Cerebellar nuclear complex (tissue), 1 donor: ENCODE measurements at regions not wholly inside any gene's neighbourhood (a gene's known extent, or its start where the extent isn't known, plus 50 kb on each side); places are given as distances from the start of the nearest gene placed in this dataset.
A peak's percentile ranks its signal among the peaks of the same experiment; 100 is the strongest.
"Not testable (repeated sequence)": the region's sequence is repeated elsewhere in the genome, so short reads cannot be mapped to it uniquely, and the experiment has no call there.

ENCODE experiments used
- DNase-seq, 2 experiments: peaks; one replicate each; lab custom pipeline; 2025; lab: John Stamatoyannopoulos, UW

DNA sequence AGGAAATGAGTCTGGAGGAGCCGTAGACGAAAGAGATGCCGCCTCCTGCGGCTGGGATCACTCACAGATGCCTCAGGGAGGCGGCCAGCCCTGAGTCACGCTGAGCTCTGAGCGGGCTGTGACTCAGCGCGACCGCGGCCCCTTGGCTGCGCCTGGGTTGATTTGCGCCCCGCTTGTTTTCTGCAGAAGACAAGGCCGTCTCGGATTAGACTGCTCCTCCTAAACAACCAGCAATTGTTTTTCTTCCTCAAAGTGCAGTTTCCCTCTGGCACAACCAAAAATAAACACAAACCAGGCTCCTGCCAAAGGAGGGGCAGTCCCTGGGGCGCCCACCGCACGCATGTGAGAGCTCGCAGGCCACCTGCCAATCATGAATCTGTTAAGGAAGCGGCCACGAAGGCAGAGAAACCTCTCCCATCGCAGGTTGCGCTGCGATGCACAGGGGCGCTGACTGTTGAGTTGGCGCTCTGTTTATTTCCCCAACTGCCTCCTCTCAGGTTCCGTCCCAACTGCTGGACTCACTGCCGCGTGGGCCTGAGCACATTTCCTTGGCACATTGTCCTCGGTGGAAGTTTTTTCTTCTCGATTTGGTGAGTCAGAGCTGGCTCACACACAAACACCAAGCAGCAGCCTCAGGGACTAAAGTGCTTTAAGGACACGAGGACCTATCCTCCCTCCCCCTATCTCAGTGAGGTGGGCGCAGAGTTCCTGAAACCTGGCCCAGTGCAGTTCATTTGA is 85.2 kb upstream of the NDUFV2 start:
- peak in 1 of 2 experiments; percentile 16 for DNase-seq

DNA sequence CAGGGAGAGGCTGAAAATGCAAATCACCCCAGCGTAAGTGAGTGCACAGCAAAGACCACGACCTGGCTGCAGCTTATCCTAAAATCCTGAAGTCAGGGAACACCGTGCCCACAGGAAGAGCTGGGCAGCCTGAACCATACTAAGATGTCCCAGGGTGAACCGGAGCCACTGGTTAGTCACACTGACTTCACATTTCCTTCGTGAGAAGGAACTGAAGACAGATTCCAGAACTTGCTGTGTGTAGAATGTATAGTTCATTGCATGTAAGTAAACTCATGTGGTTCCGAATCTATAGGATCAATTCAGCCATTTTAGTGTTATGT is 84.6 kb upstream of the NDUFV2 start:
- DNase-seq: no peak

DNA sequence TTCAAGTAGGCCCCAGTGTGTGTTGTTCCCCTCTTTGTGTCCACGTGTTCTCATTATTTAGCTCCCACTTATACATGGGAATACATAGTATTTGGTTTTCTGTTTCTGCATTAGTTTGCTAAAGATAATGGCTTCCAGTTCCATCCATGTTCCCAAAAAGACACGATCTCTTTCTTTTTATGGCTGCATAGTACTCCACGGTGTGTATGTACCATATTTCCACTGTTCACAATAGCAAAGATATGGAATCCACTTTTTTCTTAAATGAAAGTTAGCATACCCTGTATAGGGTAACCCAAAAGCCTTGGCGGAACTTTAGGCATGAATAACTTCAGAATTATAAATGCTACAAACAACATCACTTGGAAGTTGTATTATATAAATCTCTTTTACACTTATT is 83.4 kb upstream of the NDUFV2 start:
- DNase-seq: no peak

DNA sequence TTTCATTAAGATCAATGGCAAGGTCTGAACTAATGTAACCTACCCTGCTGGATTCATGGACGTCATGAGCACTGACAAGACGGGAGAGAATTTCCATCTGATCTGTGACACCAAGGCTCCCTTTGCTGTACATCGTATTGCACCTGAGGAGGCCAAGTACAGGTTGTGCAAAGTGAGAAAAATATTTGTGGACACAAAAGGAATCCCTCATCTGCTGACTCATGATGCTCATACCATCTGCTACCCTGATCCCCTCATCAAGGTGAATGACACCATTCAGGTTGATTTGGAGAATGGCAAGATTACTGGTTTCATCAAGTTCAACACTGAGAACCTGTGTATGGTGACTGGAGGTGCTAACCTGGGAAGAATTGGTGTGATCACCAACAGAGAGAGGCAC is 82.3 kb upstream of the NDUFV2 start:
- DNase-seq: no peak

DNA sequence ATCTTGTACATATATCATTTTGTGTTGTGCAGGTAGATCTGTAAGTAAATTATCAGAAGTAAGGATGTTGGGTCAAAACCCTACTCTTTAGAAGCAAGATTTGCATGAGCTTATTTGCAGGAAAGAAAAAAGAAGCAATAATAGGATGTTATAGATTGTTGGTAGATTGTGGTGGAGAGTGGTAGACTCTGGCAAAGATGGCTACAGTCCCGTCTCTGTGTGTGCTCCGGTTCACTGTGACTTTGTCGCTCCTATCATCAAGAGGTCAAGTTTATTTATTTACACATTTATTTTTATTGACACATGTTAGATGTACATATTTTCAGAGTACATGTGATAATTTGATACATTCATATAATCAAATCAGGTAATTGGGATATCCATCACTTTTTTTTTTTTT is 81.0 kb upstream of the NDUFV2 start:
- no peak for DNase-seq

DNA sequence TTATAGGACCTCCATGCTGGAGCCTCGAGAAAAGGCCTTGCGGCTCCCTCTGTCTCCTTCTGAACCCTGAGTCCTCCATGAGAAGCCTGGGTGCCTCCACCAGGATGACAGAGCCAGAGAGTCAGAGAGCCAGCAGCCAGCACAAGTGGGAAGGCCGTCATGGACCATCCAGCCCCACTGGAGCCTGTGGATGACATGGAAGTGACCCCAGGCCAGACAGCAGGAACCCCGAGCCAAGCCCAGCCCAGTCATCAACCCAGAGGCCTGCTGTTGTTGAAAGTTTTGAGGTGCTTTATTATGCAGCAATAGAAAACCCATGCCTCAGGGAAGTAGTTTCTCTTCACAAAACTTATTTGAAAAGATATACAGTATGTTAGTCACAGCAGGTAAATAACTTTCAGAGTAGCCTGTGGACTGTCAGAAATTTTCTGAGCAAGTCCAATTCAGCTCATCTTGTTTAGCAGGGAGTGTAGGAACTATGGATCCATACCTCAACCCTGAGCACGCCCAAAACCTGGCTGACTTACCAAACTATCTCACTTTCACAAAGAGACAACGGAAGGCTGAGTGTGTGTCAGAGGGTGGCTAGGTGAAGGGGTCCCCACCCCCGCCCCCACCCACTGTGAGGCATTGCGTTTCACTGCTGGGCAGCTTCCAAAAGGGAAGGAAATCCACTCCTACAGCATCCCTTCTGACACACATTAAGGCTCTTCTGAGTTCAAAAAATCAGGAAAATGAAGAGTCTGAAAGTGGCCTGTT is 79.9 kb upstream of the NDUFV2 start:
- DNase-seq: no peak

DNA sequence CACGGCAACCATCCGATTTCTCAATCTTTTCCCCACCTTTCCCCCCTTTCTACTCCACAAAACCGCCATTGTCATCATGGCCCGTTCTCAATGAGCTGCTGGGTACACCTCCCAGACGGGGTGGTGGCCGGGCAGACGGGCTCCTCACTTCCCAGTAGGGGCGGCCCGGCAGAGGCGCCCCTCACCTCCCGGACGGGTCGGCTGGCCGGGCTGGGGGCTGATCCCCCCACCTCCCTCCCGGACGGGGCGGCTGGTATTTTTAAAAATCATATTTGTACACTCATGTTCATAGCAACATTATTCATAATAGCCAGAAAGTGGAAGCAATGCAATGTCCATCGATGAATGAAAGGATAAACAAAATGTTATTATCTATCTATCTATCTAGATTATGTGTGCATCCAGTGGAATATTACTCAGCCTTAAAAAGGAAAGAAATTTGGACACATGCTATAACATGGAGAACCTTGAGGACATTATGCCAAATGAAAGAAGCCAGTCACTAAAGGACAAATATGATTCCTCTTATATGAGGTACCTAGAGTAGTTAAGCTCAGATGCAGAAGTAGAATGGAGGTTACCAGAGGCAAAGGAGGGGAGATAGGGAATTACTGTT is 78.4 kb upstream of the NDUFV2 start:
- DNase-seq: not testable (repeated sequence)

DNA sequence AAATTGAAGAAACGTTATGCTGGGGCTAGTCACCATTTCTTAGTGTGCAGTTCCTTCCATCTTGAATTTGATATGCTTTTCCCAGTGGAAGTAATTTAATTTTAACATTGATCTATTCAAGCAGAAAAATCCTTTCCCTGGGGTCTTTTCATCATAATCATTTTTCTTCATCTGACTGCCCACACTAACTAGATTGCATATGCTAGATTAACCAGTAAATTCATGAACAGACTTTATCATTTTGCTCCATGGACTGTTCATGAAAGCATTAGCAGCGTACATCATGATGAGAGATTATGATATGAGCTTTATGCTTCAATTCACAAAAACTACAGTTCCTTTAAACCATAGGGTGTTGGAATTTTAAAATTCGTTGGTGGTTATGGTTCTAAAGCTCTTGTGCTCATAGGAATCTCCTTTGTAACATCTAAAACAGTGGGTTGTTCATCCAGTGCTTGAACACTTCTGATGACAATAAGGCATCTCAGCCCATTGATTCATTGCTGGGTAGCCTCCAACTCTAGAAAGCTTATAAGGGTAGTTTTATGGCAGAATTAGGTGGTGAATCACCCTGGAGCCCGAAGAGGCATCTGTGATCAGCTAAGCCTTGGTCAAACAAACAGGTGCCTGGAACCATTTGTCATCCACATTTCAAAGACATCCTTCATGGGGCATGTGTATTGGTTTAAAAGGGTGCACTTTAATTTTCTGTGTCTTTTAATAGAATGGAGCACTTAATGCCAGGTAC is 77.2 kb upstream of the NDUFV2 start:
- no peak for DNase-seq

DNA sequence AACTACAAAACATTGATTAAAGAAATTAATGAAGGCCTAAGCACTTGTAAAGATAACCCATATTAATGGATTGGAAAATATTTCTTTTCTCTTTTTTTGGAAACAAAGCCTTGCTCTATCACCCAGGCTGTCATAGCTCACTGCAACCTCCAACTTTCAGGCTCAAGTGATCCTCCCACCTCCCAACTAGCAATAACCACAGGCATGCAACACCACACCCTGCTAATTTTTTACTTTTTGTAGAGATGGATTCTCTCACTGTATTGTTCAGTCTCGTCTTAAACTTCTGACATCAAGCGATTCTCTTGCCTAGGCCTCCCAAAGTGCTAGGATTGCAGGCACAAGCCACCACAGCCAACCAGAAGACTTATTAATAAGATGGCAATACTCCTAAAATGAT is 73.4 kb upstream of the NDUFV2 start:
- no peak for DNase-seq

DNA sequence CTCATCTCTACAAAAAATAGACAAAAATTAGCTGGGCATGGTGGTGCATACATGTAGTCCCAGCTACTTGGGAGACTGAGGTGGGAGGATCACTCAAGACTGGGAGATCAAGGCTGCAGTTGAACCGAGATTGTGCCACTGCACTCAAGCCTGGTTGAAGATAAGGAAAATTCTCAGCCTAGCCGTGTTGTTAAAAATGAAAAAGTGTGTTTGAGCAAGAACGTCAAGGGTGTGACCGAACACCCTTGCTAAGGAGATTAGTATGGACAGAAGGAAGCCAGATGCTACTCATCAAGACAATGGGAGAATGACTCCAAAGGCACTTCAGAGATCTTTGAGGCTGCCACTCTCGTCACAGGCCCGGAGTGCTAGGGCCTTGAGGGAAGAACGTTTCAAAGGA is 70.0 kb upstream of the NDUFV2 start:
- DNase-seq: no peak

DNA sequence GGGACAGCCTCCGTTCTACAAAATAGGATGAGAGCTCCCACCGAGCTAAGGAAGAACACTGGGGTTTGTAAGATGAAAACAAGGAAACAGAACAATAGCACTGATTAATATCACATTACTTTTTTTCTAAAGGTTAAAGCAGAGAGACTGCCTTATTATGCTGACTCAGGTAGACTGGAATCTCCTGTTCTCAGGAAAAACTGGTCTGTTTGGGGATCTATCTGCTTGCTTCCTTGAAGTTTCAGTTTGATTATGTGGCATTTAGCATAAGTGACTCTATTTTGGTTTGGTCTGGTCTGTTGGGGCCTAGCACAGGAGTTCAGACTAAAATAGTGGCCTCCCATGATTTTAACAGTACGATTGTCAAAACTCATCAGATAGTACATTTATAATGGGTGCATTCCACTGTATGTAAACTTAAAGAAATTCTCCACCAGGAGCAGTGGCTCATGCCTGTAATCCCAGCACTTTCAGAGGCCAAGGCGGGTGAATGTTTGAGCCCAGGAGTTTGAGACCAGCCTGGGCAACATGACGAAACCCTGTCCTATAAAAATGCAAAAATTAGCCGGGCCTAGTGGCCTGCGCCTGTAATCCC is 64.1 kb upstream of the NDUFV2 start:
- no peak for DNase-seq

DNA sequence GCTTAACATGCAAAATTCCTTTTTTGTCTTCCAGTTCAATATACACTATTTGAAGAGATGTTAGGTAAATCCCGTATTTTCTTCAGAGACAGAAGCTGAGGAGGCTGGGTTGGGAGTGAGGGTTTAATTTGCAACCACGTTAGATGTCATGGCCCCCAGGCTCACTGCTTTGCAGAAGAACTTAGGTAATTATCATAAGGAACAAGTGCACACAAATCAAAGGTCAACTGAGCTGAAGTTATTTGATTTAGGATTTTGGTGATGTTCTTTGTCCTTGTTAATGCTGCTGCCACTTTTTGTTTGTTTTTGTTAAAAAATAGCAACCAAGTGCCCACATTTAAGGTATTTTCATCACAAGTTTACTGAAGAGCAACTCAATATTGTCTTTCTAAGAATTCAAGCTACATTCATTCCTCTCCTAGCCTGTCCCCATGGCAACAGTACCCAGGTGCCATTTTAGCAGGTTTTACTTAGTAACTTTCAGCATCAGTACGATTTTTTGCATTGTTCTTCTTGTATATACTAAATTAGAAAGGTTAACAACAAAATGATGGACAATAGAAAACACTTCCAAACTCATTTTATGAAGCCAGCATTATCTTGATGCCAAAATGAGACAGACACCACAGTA is 62.9 kb upstream of the NDUFV2 start:
- no peak for DNase-seq

DNA sequence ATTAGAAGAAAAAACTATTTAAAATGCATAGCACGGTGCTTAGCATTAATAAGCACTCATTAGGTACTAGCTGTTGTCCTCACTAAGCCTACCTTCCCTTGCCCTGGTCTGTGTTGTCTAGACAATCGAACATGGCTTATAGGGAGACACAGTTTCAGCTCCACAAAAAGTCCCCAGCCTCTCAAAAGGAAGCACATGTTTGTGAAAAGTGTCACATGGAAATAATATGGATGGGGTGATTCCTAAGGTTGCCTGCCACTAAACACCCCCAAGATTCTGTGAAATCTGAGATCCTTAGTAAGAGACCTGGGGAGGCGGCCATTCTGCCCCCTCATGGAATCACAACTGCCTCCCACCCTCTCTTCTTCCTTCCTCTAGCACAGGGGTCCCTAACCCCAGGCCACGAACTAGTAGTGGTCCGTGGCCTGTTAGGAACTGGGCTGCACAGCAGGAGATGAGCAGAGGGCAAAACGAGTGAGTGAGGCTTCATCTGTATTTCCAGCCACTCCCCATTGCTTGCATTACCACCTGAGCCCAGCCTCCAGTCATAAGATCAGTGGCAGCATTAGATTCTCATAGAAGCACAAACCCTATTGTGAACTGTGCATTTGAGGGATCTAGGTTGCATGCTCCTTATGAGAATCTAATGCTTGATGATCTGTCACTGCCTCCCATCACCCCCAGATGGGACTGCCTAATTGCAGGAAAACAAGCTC is 59.6 kb upstream of the NDUFV2 start:
- DNase-seq: no peak

DNA sequence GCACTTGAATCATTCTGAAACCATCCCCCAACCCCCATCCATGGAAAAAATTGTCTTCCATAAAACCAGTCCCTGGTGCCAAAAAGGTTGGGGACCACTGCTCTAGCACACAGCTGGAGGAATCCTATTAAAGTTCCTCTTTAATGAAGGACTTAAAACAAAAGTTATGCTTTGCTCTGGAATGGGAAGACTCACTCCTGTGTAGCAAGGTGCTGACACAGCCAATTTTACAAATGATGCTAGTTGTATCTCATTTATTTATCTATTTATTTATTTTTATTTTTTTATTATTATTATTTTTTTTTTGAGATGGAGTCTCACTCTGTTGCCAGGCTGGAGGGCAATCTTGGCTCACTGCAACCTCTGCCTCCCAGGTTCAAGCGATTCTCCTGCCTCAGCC is 58.9 kb upstream of the NDUFV2 start:
- DNase-seq: no peak

DNA sequence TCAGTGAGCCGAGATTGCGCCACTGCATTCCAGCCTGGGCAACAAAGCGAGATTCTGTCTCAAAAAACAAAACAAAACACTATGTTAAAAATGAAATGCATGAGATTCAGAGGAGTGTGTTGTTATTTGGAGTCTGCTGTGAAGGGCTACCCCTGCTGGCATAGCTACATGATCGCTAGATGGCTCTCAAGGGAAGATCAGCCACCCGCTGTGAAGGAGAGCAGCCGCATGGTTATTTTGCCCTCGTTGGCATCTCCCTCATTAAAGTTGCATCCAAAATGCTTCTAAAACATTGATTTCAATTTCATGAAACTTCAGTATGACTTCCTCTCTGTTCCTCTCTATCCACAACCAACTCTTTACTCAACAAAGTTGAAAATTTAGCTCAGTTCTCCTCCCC is 54.8 kb upstream of the NDUFV2 start:
- DNase-seq: no peak

DNA sequence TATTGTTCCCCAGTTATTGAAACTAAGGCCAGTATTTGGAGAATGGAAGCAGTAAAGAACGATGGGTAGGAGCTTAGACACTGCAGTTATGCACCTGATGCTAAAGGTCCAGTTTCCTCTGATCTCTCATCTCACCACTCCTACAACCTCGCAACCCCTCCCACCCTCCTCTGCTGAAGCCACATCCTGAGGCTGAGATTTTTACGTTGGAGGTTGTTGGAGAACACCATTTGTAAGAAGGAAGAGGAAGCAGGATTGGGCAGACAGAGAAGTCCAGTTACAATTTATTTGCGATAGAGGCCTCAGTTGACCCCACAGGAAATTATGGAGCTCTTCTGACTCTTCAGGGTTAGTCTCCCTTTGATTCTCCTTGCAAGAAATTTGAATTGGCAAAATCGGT is 54.3 kb upstream of the NDUFV2 start:
- DNase-seq: no peak

DNA sequence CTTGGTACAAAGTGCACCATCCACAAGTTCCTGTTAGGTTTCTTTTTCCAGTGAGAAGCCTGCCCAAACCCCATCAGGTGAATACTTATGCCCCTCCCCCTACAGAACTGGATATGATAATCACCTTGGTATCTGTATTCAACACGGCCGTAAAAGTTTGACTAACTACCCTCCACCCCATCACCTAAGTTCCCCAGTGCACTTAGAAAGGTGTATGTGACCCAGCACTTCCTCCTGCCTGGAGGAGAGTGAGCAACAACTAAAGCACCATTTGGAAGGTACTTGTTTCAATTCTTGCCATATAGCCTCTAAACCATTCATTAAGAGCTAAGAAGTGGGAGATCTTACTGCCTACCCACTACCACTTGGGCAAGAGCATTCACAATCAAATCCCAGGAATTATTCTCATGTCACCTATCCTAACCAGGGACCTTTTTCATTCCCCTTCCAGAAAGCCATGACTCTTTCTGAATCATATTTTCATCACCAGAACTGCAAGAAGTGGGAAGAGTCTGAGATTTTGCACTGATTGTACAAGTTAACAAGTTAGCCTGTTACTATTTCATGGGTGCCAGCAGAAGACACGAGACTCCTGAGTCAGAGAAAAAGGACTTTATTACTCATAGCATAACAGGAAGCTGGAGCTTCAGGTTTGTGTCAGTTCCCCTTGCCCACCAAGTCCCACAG is 53.5 kb upstream of the NDUFV2 start:
- no peak for DNase-seq

DNA sequence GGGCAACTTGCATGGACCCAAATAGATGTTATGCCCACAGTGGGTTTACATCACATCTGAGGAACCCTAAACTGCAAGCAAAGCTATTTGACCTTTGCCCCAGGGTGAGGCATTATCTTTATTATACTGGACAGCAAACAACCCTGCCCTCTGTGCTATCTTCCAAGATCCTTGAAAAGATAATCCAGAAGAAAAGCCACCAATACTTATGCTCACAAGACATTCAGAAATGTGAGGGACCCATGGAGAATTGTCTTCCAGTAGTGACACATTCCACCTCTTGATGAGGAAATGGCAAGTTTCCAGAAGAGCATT is 53.0 kb upstream of the NDUFV2 start:
- no peak for DNase-seq

DNA sequence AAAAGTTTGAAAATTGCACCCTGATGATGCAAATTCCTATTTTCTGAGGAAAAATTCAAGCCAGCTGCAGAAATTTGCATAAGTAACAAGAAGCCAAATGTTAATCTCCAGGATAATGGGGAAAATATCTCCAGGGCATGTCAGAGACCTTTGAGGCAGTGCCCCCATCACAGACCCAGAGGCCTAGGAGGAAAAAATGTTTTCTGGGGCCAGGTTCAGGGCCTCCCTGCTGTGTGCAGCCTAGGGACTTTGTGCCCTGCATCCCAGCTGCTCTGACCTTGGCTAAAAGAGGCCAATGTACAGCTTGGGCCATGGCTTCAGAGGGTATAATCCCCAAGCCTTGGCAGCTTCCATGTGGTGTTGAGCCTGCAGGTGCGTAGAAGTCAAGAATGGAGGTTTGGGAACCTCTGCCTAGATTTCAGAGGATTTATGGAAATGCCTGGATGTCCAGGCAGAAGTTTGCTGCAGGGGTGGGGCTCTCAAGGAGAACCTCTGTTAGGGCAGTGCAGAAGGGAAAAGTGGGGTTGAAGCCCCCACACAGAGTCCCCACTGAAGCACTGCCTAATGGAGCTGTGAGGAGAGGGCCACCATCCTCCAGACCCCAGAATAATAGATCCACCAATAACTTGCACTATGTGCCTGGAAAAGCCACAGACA is 51.7 kb upstream of the NDUFV2 start:
- not testable (repeated sequence) for DNase-seq
